ENCODE measurements at regions not wholly inside any gene's neighbourhood (a gene's known extent, or its start where the extent isn't known, plus 50 kb on each side); places are given as distances from the start of the nearest gene placed in this dataset.

- Histone ChIP-seq H3K27me3 (ENCODE audit: insufficient read depth, low read depth, low read length) (no peaks in the 10 kb centered on the region), H3K4me3 (ENCODE audit: low read length) (no peak overlapping the region), H3K79me2 (replicated peaks; ENCODE audit: insufficient read depth, low read length) (no peaks in the 10 kb centered on the region), H3K36me3 (ENCODE audit: insufficient read depth, low read length) (no peaks in the 10 kb centered on the region), H3K9ac (ENCODE audit: low read length) (no peak overlapping the region), H3K4me2 (ENCODE audit: low read length) (no peak overlapping the region), H3K27ac (ENCODE audit: low read length) (no peak overlapping the region), H4K20me1 (ENCODE audit: insufficient read depth) (no peaks in the 10 kb centered on the region), H3K9me2 (ENCODE audit: insufficient read depth, low read length) (no peaks in the 10 kb centered on the region), H2AFZ (ENCODE audit: low read depth, low read length) (no peak overlapping the region), H3F3A (ENCODE audit: insufficient read depth, low read length, poor library complexity, severe bottlenecking) (no peaks in the 10 kb centered on the region), H3K9me3 (ENCODE audit: low read length) (no peaks in the 10 kb centered on the region)
- TF ChIP-seq EZH2 (IDR thresholded peaks at IDR 0.05; ENCODE audit: borderline replicate concordance, insufficient read depth, low read length, poor library complexity, severe bottlenecking) (no peak), RAD21 (conservative IDR thresholded peaks at IDR 0.05) (no peak), CTCF (IDR thresholded peaks at IDR 0.05; ENCODE audit: poor library complexity, severe bottlenecking) (no peak), MXI1 (conservative IDR thresholded peaks at IDR 0.05; ENCODE audit: poor library complexity, severe bottlenecking) (no peak), TAF1 (IDR thresholded peaks at IDR 0.05; ENCODE audit: low read depth) (no peak), POLR2AphosphoS5 (IDR thresholded peaks at IDR 0.05) (no peak), EP300 (conservative IDR thresholded peaks at IDR 0.05; ENCODE audit: poor library complexity, severe bottlenecking) (no peak), REST (IDR thresholded peaks at IDR 0.05; ENCODE audit: borderline replicate concordance) (no peak), SMC3 (conservative IDR thresholded peaks at IDR 0.05; ENCODE audit: poor library complexity) (no peak)
Measured at GRCh38 chr10:129345763-129346162, 121.3 kb upstream of the MGMT start.

GRCh38 chr10:129350690-129351089 is 116.4 kb upstream of the MGMT start:
- H3F3A ChIP-seq (ENCODE audit: insufficient read depth, low read length, poor library complexity, severe bottlenecking), result no peaks in the 10 kb centered on the region
- no peaks in the 10 kb centered on the region for H3K9me3 ChIP-seq (ENCODE audit: low read length)
- no peak overlapping the region for H3K9ac ChIP-seq (ENCODE audit: low read length)
- no peaks in the 10 kb centered on the region for H3K79me2 ChIP-seq (replicated peaks; ENCODE audit: insufficient read depth, low read length)
- no peak overlapping the region for H3K27ac ChIP-seq (ENCODE audit: low read length)
- no peaks in the 10 kb centered on the region for H3K27me3 ChIP-seq (ENCODE audit: insufficient read depth, low read depth, low read length)
- no peaks in the 10 kb centered on the region for H3K9me2 ChIP-seq (ENCODE audit: insufficient read depth, low read length)
- TF ChIP-seq CTCF (IDR thresholded peaks at IDR 0.05; ENCODE audit: poor library complexity, severe bottlenecking), result no peak
- no peak for TF ChIP-seq EP300 (conservative IDR thresholded peaks at IDR 0.05; ENCODE audit: poor library complexity, severe bottlenecking)
- no peaks in the 10 kb centered on the region for H4K20me1 ChIP-seq (ENCODE audit: insufficient read depth)
- no peaks in the 10 kb centered on the region for H3K36me3 ChIP-seq (ENCODE audit: insufficient read depth, low read length)
- H3K4me2 ChIP-seq (ENCODE audit: low read length), result no peak overlapping the region
- no peak overlapping the region for H3K4me3 ChIP-seq (ENCODE audit: low read length)
- H2AFZ ChIP-seq (ENCODE audit: low read depth, low read length), result no peak overlapping the region
